Endothelial cell of umbilical vein (primary cell): ENCODE measurements at regions not wholly inside any gene's neighbourhood (a gene's known extent, or its start where the extent isn't known, plus 50 kb on each side); places are given as distances from the start of the nearest gene placed in this dataset.

Experiments
- FOS ChIP-seq: IDR thresholded peaks from 2 replicates; pipeline ENCODE4 v1.6.1; 2011; ENCODE audit warnings: mild to moderate bottlenecking, low read length, moderate library complexity, borderline replicate concordance; ENCODE audit not compliant: insufficient read depth
- MAX ChIP-seq: IDR thresholded peaks from 2 replicates; pipeline ENCODE4 v1.6.1; 2011; ENCODE audit not compliant: insufficient read depth, insufficient read length
- POLR2A ChIP-seq: IDR thresholded peaks from 2 replicates; pipeline ENCODE4 v1.6.1; 2012; ENCODE audit warnings: low read depth, mild to moderate bottlenecking, control low read depth, low read length

GRCh38 chr6:74657931-74658330 is 547.9 kb downstream of the COL12A1 start:
- TF ChIP-seq MAX (no peak), POLR2A (no peak), FOS (no peak)
